ENCODE measurements at regions not wholly inside any gene's neighbourhood (a gene's known extent, or its start where the extent isn't known, plus 50 kb on each side); places are given as distances from the start of the nearest gene placed in this dataset.

DNA sequence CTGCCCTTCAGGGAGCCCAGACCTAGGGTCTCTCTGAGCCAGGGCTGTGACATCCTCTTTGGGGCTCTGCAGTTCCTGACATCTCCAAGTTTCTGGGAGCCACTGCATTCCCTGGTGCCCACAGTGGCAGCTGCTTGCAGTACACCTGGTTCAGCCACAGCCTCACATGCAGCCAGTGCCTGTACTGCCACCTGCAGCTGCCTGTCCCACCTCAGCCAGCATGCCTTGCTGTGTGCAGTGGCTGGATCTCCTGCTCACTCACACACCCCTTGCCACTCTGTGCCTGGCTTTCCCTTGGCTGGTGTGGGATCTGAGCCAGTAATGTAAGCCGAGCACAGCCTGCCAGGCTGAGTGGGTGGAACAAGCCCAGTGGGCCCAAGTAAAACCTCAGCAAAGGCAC lies 1288.7 kb downstream of the CNTNAP5 start:
- TF ChIP-seq, protein P1, sequence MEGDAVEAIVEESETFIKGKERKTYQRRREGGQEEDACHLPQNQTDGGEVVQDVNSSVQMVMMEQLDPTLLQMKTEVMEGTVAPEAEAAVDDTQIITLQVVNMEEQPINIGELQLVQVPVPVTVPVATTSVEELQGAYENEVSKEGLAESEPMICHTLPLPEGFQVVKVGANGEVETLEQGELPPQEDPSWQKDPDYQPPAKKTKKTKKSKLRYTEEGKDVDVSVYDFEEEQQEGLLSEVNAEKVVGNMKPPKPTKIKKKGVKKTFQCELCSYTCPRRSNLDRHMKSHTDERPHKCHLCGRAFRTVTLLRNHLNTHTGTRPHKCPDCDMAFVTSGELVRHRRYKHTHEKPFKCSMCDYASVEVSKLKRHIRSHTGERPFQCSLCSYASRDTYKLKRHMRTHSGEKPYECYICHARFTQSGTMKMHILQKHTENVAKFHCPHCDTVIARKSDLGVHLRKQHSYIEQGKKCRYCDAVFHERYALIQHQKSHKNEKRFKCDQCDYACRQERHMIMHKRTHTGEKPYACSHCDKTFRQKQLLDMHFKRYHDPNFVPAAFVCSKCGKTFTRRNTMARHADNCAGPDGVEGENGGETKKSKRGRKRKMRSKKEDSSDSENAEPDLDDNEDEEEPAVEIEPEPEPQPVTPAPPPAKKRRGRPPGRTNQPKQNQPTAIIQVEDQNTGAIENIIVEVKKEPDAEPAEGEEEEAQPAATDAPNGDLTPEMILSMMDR (IDR thresholded peaks at IDR 0.05; ENCODE audit: poor library complexity) = no peak
- TF ChIP-seq EZH2 (IDR thresholded peaks at IDR 0.05; ENCODE audit: borderline replicate concordance) (no peak), EZH2phosphoT487 (IDR thresholded peaks at IDR 0.05; ENCODE audit: low read depth, severe bottlenecking, unreplicated experiment) (no peak)
